ENCODE measurements at regions not wholly inside any gene's neighbourhood (a gene's known extent, or its start where the extent isn't known, plus 50 kb on each side); places are given as distances from the start of the nearest gene placed in this dataset.

- no peak for TF ChIP-seq CTCF (IDR thresholded peaks at IDR 0.05)
- TF ChIP-seq EZH2 (IDR thresholded peaks at IDR 0.05) = no peak
- TF ChIP-seq EZH2phosphoT487 (IDR thresholded peaks at IDR 0.05) = no peak
Measured at GRCh38 chr4:20356565-20356964, 104.9 kb downstream of the SLIT2 start.
